Neural cell (in vitro differentiated cells): ENCODE measurements at regions not wholly inside any gene's neighbourhood (a gene's known extent, or its start where the extent isn't known, plus 50 kb on each side); places are given as distances from the start of the nearest gene placed in this dataset.

Source experiments
- EP300 ChIP-seq: fragments of 450-650 bp; conservative IDR thresholded peaks from 2 replicates; pipeline ENCODE4 v1.6.1; 2014; ENCODE audit warnings: antibody characterized with exemption, mild to moderate bottlenecking, moderate library complexity; ENCODE audit not compliant: poor library complexity, severe bottlenecking
- EZH2 ChIP-seq: fragments of 200-600, 300-800 bp; shearing (Covaris generic), sonication (generic); IDR thresholded peaks from 2 replicates; pipeline ENCODE4 v1.6.1; 2014; ENCODE audit warnings: antibody characterized with exemption, low read length, borderline replicate concordance, mild to moderate bottlenecking; ENCODE audit not compliant: insufficient read depth, poor library complexity, severe bottlenecking
- POLR2AphosphoS5 ChIP-seq: IDR thresholded peaks from 2 replicates; pipeline ENCODE4 v1.6.1; 2012
- RAD21 ChIP-seq: fragments of 450-650 bp; conservative IDR thresholded peaks from 2 replicates; pipeline ENCODE4 v1.6.1; 2014; ENCODE audit warnings: antibody characterized with exemption, mild to moderate bottlenecking, moderate library complexity
- REST ChIP-seq: IDR thresholded peaks from 2 replicates; pipeline ENCODE4 v1.6.1; 2012; ENCODE audit warnings: borderline replicate concordance
- TAF1 ChIP-seq: IDR thresholded peaks from 2 replicates; pipeline ENCODE4 v1.6.1; 2012; ENCODE audit warnings: low read depth
- TF ChIP-seq, protein P1 (sequence below): fragments of 450-650 bp; IDR thresholded peaks from 2 replicates; pipeline ENCODE4 v1.5.1; 2014; ENCODE audit warnings: antibody characterized with exemption, mild to moderate bottlenecking, moderate library complexity; ENCODE audit not compliant: poor library complexity, severe bottlenecking

- TF ChIP-seq, protein P1, sequence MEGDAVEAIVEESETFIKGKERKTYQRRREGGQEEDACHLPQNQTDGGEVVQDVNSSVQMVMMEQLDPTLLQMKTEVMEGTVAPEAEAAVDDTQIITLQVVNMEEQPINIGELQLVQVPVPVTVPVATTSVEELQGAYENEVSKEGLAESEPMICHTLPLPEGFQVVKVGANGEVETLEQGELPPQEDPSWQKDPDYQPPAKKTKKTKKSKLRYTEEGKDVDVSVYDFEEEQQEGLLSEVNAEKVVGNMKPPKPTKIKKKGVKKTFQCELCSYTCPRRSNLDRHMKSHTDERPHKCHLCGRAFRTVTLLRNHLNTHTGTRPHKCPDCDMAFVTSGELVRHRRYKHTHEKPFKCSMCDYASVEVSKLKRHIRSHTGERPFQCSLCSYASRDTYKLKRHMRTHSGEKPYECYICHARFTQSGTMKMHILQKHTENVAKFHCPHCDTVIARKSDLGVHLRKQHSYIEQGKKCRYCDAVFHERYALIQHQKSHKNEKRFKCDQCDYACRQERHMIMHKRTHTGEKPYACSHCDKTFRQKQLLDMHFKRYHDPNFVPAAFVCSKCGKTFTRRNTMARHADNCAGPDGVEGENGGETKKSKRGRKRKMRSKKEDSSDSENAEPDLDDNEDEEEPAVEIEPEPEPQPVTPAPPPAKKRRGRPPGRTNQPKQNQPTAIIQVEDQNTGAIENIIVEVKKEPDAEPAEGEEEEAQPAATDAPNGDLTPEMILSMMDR, result no peak
- TF ChIP-seq REST (no peak), EZH2 (no peak), POLR2AphosphoS5 (no peak), RAD21 (no peak), TAF1 (no peak), EP300 (no peak)
Measured at GRCh38 chr3:65128346-65128745, 440.5 kb upstream of the ADAMTS9 start.
